Sigmoid colon (tissue), 4 donors: ENCODE measurements at regions not wholly inside any gene's neighbourhood (a gene's known extent, or its start where the extent isn't known, plus 50 kb on each side); places are given as distances from the start of the nearest gene placed in this dataset.

ENCODE experiments used
- CTCF ChIP-seq, 4 experiments: fragments of 450-650 bp in 3 of 4; fragments of 200-600 bp in 1 of 4; IDR thresholded peaks; one replicate each; pipeline ENCODE4 v1.5.1; 2016 to 2019; ENCODE audit warnings: antibody characterized with exemption in 4 of 4, mild to moderate bottlenecking in 3 of 4, moderate library complexity in 2 of 4
- POLR2AphosphoS5 ChIP-seq, 4 donors: sonication (generic); formaldehyde crosslinking; IDR thresholded peaks; one replicate each; pipeline ENCODE4 v1.6.1; 2017; ENCODE audit warnings: antibody characterized with exemption in 4 of 4

- TF ChIP-seq POLR2AphosphoS5 (IDR thresholded peaks at IDR 0.05) (no peak), CTCF (IDR thresholded peaks at IDR 0.05) (no peak)
Measured at GRCh38 chr12:38253778-38254177, 62.8 kb upstream of the ALG10B start.
